ENCODE measurements at regions not wholly inside any gene's neighbourhood (a gene's known extent, or its start where the extent isn't known, plus 50 kb on each side); places are given as distances from the start of the nearest gene placed in this dataset.

GRCh38 chr12:11967376-11968047, 103.2 kb upstream of the BCL2L14 start:
- H4K5ac ChIP-seq (ENCODE audit: low read depth, low read length) = no peak overlapping the region
- H2BK20ac ChIP-seq (ENCODE audit: low read depth, low read length) = no peak overlapping the region
- H3K14ac ChIP-seq (replicated peaks; ENCODE audit: low read depth, low read length) = no peak overlapping the region
- dilution Hi-C loops (cut with HindIII; ENCODE audit: low sequenced_read_pairs, unreplicated experiment) (no loop called here), in situ Hi-C loops (cut with MboI; ENCODE audit: low sequenced_read_pairs) (no loop called here), intact Hi-C loops (cut with micrococcal nuclease) (no loop called here)
- ChIA-PET POLR2A (ENCODE audit: unreplicated experiment) (no interaction called here), CTCF (no interaction called here)
- H3K4me3 ChIP-seq (ENCODE audit: insufficient read depth, low read depth, low read length) = no peak overlapping the region
- no peak overlapping the region for H3K56ac ChIP-seq (ENCODE audit: extremely low read depth, insufficient read depth, low read length)
- no peak overlapping the region for H2AFZ ChIP-seq (replicated peaks; ENCODE audit: low read length, poor library complexity)
- H3K18ac ChIP-seq (ENCODE audit: low read depth, low read length) = no peak overlapping the region
- ATAC-seq (ENCODE audit: low read depth) (no peak), DNase-seq (no peak)
- no peak for TF ChIP-seq CHD1 (IDR thresholded peaks at IDR 0.05; ENCODE audit: low read depth, low read length)
- no peak for TF ChIP-seq BHLHE40 (IDR thresholded peaks at IDR 0.05; ENCODE audit: low read depth, low read length)
- TF ChIP-seq CTCF (conservative IDR thresholded peaks at IDR 0.05; ENCODE audit: low read depth, low read length) = no peak
- TF ChIP-seq MAFK (IDR thresholded peaks at IDR 0.05; ENCODE audit: low read depth, low read length) = no peak
- TF ChIP-seq RAD21 (IDR thresholded peaks at IDR 0.05; ENCODE audit: low read length) = no peak
- no peak for TF ChIP-seq SMC3 (IDR thresholded peaks at IDR 0.05; ENCODE audit: low read depth, low read length)
- no peak for TF ChIP-seq USF2 (IDR thresholded peaks at IDR 0.05; ENCODE audit: low read depth, low read length)
- TF ChIP-seq MXI1 (IDR thresholded peaks at IDR 0.05; ENCODE audit: borderline replicate concordance, low read depth, low read length) = no peak
- TF ChIP-seq POLR2A (IDR thresholded peaks at IDR 0.05; ENCODE audit: low read depth, low read length) = no peak
- no peak for TF ChIP-seq RCOR1 (IDR thresholded peaks at IDR 0.05; ENCODE audit: insufficient replicate concordance, low read length)
- TF ChIP-seq CEBPB (IDR thresholded peaks at IDR 0.05; ENCODE audit: low read depth, low read length) = no peak
- TF ChIP-seq NFE2L2 (IDR thresholded peaks at IDR 0.05; ENCODE audit: low read depth, low read length) = no peak
- TF ChIP-seq ELK1 (IDR thresholded peaks at IDR 0.05; ENCODE audit: borderline replicate concordance, low read depth, low read length) = no peak
- TF ChIP-seq FOS (IDR thresholded peaks at IDR 0.05; ENCODE audit: low read depth, low read length) = no peak
- no peak for TF ChIP-seq RFX5 (IDR thresholded peaks at IDR 0.05; ENCODE audit: low read depth, low read length)
- TF ChIP-seq MAZ (IDR thresholded peaks at IDR 0.05; ENCODE audit: borderline replicate concordance, low read depth, low read length) = no peak
- no peak overlapping the region for H4K8ac ChIP-seq (ENCODE audit: low read depth in 2 of 2, low read length in 2 of 2)
- WGBS, 2 experiments (ENCODE audit: extremely low coverage in 2 of 2, insufficient read length in 1 of 2) = 100% methylated on average over 1 of the region's 9 CpGs; no CpG with 5 or more reads in 1 of the 2 experiments
- no peak overlapping the region for H3K9ac ChIP-seq (ENCODE audit: low read depth, low read length)
- H3K9me1 ChIP-seq (ENCODE audit: insufficient read depth, low read length) = no peaks in the 10 kb centered on the region
- no TSS peak for BruUV-seq (replicated peaks)
- H3K9me3 ChIP-seq (ENCODE audit: control insufficient read depth, insufficient read depth, low read length) = peaks cover 3% of the 10 kb centered on the region
- no peak overlapping the region for H3K4ac ChIP-seq (ENCODE audit: low read depth, low read length)
- no peaks in the 10 kb centered on the region for H4K20me1 ChIP-seq (ENCODE audit: insufficient read depth, low read length)
- no peak overlapping the region for H2BK15ac ChIP-seq (ENCODE audit: low read depth, low read length)
- H3K23ac ChIP-seq (ENCODE audit: low read depth, low read length) = no peak overlapping the region
- H3K36me3 ChIP-seq (ENCODE audit: control insufficient read depth, insufficient read depth, low read length) = no peaks in the 10 kb centered on the region
- no peak overlapping the region for H2BK5ac ChIP-seq (ENCODE audit: low read depth, low read length, poor library complexity, severe bottlenecking)
- no peaks in the 10 kb centered on the region for H3K79me1 ChIP-seq (ENCODE audit: low read depth in 1 of 2, low read length in 2 of 2)
- H2AK9ac ChIP-seq (replicated peaks; ENCODE audit: low read depth, low read length, poor library complexity) = no peak overlapping the region
- no peak overlapping the region for H3K4me2 ChIP-seq (ENCODE audit: low read depth, low read length)
- H2AK5ac ChIP-seq (ENCODE audit: low read depth, low read length) = no peak overlapping the region
- H3K4me1 ChIP-seq (ENCODE audit: control insufficient read depth, insufficient read depth, low read length) = no peaks in the 10 kb centered on the region
- no peak overlapping the region for H4K91ac ChIP-seq (ENCODE audit: insufficient read depth, low read depth, low read length)
- H3K27ac ChIP-seq (ENCODE audit: insufficient read depth, low read length) = no peak overlapping the region
- no peak overlapping the region for H2BK120ac ChIP-seq (ENCODE audit: low read depth, low read length)
- peaks cover 29% of the 10 kb centered on the region for H3K27me3 ChIP-seq (ENCODE audit: control insufficient read depth, insufficient read depth, low read length)

Data from IMR-90 (cell line).